SJCRH30 (cell line): ENCODE measurements at regions not wholly inside any gene's neighbourhood (a gene's known extent, or its start where the extent isn't known, plus 50 kb on each side); places are given as distances from the start of the nearest gene placed in this dataset.
"Not testable (repeated sequence)": the region's sequence is repeated elsewhere in the genome, so short reads cannot be mapped to it uniquely, and the experiment has no call there.

Experiments
- DNase-seq, 2 experiments: peaks; one replicate each; pipeline ENCODE4 v3.0.0-alpha.2; 2015 to 2020
- H3K27ac ChIP-seq: fragments of 250-450 bp; sonication (Bioruptor Pico); 2 replicates; pipeline ENCODE4 v1.5.1; 2020; ENCODE audit warnings: mild to moderate bottlenecking, moderate library complexity
- H3K27me3 ChIP-seq: fragments of 250-450 bp; sonication (Bioruptor Pico); 2 replicates; pipeline ENCODE4 v1.5.1; 2020; ENCODE audit warnings: mild to moderate bottlenecking, moderate library complexity
- H3K36me3 ChIP-seq: fragments of 250-450 bp; sonication (Bioruptor Pico); 2 replicates; pipeline ENCODE4 v1.5.1; 2020; ENCODE audit warnings: mild to moderate bottlenecking, moderate library complexity
- H3K4me1 ChIP-seq: fragments of 250-450 bp; sonication (Bioruptor Pico); 2 replicates; pipeline ENCODE4 v1.5.1; 2020; ENCODE audit warnings: mild to moderate bottlenecking, moderate library complexity
- H3K4me3 ChIP-seq: fragments of 250-450 bp; sonication (Bioruptor Pico); 2 replicates; pipeline ENCODE4 v1.5.1; 2020; ENCODE audit warnings: mild to moderate bottlenecking, moderate library complexity
- H3K9me3 ChIP-seq: fragments of 250-450 bp; sonication (Bioruptor Pico); replicated peaks from 2 replicates; pipeline ENCODE4 v1.5.1; 2020; ENCODE audit warnings: mild to moderate bottlenecking, moderate library complexity

GRCh38 chr10:35844686-35845085 lies 202.6 kb upstream of the FZD8 start:
- no peak for DNase-seq
- no peak overlapping the region for H3K4me3 ChIP-seq
- H3K27me3 ChIP-seq, result no peaks in the 10 kb centered on the region
- H3K4me1 ChIP-seq, result no peaks in the 10 kb centered on the region
- no peaks in the 10 kb centered on the region for H3K36me3 ChIP-seq
- H3K9me3 ChIP-seq, result 0 out of 2 replicates have a peak, but pooled peaks cover 5% of the 10 kb centered on the region
- H3K27ac ChIP-seq, result no peak overlapping the region

- Histone ChIP-seq H3K9me3 (0 out of 2 replicates have a peak, but pooled peaks cover 5% of the 10 kb centered on the region), H3K4me3 (no peak overlapping the region), H3K36me3 (no peaks in the 10 kb centered on the region), H3K4me1 (no peaks in the 10 kb centered on the region), H3K27me3 (no peaks in the 10 kb centered on the region), H3K27ac (no peak overlapping the region)
- no peak for DNase-seq
These were observed 201.6 kb upstream of the FZD8 start for GRCh38 chr10:35843524-35844181.

DNA sequence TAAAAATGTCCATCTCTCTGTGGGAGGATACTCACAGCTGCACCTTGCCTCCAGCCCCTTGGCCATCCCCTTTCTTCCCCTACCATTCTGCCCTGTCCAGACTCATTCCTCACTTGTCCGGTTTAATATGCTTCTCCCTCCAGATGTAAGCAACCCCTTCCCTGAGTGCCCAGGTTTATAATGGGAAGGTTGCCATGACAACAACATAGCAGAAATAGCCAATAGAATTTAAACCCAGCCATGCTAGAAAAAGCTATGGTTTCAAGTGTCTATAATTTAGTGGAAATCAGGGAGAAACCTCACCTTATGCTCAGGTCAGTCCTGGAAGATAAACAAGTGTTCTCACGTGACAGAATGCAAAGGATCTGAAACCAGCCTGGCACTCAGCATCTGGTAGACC lies 196.0 kb upstream of the FZD8 start:
- DNase-seq, result no peak
- Histone ChIP-seq H3K27ac (no peak overlapping the region), H3K9me3 (0 out of 2 replicates have a peak, but pooled peaks cover 5% of the 10 kb centered on the region), H3K36me3 (no peaks in the 10 kb centered on the region), H3K4me1 (no peaks in the 10 kb centered on the region), H3K27me3 (no peaks in the 10 kb centered on the region), H3K4me3 (no peak overlapping the region)

DNA sequence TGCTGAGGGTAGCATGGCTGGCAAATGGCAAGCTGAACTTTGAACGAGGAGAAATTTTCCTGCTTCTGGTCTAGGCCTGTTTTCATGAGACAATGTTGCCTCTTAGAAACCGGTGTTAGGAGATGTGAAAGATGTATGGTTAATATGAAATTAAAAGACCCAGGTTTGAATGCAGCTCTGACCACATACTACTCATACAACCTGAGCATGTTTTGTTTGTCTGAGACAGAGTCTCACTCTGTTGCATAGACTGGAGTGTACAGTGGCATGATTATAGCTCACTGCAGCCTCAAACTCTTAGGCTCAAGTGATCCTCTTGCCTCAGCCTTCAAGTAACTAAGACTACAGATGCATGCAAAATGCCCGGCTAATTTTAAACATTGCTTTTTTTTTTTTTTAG lies 193.4 kb upstream of the FZD8 start:
- no peaks in the 10 kb centered on the region for H3K4me1 ChIP-seq
- H3K36me3 ChIP-seq, result no peaks in the 10 kb centered on the region
- H3K27ac ChIP-seq, result no peak overlapping the region
- H3K4me3 ChIP-seq, result no peak overlapping the region
- no peaks in the 10 kb centered on the region for H3K27me3 ChIP-seq
- H3K9me3 ChIP-seq, result no peaks in the 10 kb centered on the region
- DNase-seq, result no peak

GRCh38 chr10:35834877-35835494 lies 192.9 kb upstream of the FZD8 start:
- Histone ChIP-seq H3K4me1 (no peaks in the 10 kb centered on the region), H3K27me3 (no peaks in the 10 kb centered on the region), H3K27ac (no peak overlapping the region), H3K36me3 (no peaks in the 10 kb centered on the region), H3K9me3 (no peaks in the 10 kb centered on the region), H3K4me3 (no peak overlapping the region)
- no peak for DNase-seq

DNA sequence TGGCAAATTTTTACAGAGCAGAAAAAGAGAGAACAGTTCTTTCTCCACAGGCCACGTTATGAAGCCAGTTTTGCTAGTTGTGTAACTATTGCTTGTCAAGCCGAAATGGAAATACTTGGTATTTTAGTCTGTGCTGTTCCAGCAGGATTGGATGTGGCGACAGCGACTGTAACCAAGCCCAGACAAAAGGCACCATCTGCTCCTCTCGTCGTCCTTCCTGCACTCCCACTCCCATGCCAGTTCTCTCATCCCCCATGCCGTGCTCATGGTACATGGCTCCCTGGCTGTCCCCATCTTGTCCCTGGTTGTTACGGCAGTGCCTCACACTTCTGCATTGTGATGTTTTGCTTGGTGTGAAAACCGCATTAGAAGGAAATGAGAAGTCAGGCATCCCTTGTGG lies 185.7 kb upstream of the FZD8 start:
- H3K4me1 ChIP-seq, result peaks cover 1% of the 10 kb centered on the region; the same call in 1 of the 2 replicates
- H3K27ac ChIP-seq, result no peak overlapping the region
- H3K36me3 ChIP-seq, result no peaks in the 10 kb centered on the region
- no peak overlapping the region for H3K4me3 ChIP-seq
- H3K27me3 ChIP-seq, result no peaks in the 10 kb centered on the region
- no peaks in the 10 kb centered on the region for H3K9me3 ChIP-seq
- DNase-seq, result no peak

DNA sequence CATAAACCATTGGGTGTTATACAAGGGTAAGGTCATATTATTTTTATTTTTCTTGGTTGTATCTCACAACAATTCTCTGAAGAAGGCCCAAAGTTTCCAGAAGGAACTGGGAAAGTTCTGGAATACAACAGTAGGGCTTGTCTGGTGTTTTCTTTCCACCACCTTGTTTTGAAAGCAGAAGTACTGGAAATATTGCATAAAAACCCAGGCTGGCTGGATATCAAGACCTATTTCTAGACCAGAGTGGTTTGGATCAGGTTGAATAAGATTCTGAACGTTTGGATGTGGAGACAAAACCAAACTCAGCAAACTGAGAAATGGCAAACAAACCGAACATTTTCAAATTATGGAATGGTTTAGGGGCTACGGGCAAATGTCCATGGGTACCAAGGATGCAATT lies 182.6 kb upstream of the FZD8 start:
- H3K9me3 ChIP-seq, result no peaks in the 10 kb centered on the region
- no peaks in the 10 kb centered on the region for H3K27me3 ChIP-seq
- H3K36me3 ChIP-seq, result no peaks in the 10 kb centered on the region
- H3K4me3 ChIP-seq, result no peak overlapping the region
- H3K4me1 ChIP-seq, result peaks cover 24% of the 10 kb centered on the region
- DNase-seq, result no peak
- H3K27ac ChIP-seq, result no peak overlapping the region

DNA sequence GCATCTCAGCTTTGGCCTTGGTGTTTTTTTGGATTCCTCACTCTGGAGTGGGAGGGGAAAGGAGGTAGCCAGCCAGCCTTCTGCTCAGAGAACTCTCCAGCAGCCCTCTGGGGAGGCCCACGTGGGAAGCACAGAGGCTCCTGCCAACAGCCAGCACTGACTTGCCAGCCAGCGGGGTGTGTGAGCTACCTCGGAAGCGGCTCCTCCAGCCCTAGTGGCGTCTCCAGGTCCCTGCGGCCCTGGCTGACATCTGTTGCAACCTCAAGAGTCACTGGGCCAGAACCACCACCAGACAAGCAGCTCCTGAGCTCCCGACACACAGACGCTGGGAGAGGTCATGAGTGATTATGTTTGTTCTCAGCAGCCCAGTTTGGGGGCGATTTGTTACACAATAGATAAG lies 180.2 kb upstream of the FZD8 start:
- peak; percentile 78 to 83 for DNase-seq
- H3K36me3 ChIP-seq, result no peaks in the 10 kb centered on the region
- H3K27me3 ChIP-seq, result no peaks in the 10 kb centered on the region
- peaks cover 24% of the 10 kb centered on the region for H3K4me1 ChIP-seq
- no peak overlapping the region for H3K4me3 ChIP-seq
- no peaks in the 10 kb centered on the region for H3K9me3 ChIP-seq
- H3K27ac ChIP-seq, result peak overlapping the region; percentile 11; the same call in 1 of the 2 replicates

DNA sequence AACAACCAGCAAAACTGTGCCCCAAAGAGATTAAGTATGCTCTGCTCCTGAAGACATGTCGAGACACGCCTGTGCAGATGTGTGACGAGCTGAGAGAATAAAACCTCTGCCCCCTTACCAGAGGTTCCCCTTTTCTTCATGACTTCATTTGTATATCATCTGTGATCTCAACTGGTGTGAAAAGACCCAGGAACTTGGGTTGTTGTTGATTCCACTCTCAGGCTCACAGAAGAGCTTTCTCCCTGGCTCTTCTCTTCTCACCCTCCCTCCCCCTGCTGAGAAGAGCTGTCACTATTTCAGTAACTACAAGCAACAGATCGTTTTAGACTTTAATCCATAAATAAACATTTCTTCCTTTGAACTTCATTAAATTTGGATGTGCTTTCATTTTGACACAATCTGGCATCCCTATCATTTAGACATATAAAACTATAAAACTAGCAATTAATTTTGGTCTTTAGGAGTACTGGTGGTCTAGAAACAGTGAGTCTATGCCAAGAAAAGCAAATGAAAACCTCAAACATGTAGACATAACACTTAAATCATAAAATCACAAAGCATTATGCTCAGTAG lies 179.3 kb upstream of the FZD8 start:
- Histone ChIP-seq H3K27me3 (no peaks in the 10 kb centered on the region), H3K9me3 (no peaks in the 10 kb centered on the region), H3K36me3 (no peaks in the 10 kb centered on the region), H3K4me1 (peaks cover 24% of the 10 kb centered on the region), H3K27ac (peak overlapping the region; percentile 11; the same call in 1 of the 2 replicates), H3K4me3 (no peak overlapping the region)
- peak; percentile 48 to 64 for DNase-seq

- DNase-seq, result no peak
- H3K9me3 ChIP-seq, result no peaks in the 10 kb centered on the region
- H3K36me3 ChIP-seq, result no peaks in the 10 kb centered on the region
These were observed 177.6 kb upstream of the FZD8 start for GRCh38 chr10:35819736-35820135.

DNA sequence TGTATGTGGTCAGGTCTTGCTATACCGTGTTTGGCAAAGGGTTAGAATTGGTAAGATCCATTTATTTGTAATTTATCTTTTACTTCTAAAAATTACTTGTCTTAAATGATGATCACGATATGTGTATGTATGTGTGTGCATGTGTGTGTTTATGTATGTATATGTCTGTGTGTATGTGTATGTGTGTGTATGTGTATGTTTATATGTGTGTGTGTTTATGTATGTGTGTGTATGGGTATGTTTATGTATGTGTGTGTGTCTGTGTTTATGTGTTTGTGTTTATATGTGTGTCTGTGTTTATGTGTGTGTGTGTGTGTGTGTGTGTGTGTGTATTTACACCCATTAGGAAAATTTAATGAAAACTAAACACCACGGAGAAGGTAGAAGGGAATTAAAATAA lies 176.9 kb upstream of the FZD8 start:
- no peak overlapping the region for H3K27ac ChIP-seq
- no peak overlapping the region for H3K4me3 ChIP-seq
- no peaks in the 10 kb centered on the region for H3K36me3 ChIP-seq
- H3K27me3 ChIP-seq, result no peaks in the 10 kb centered on the region
- no peak for DNase-seq
- peaks cover 24% of the 10 kb centered on the region for H3K4me1 ChIP-seq
- no peaks in the 10 kb centered on the region for H3K9me3 ChIP-seq

More at GRCh38 chr10:35819736-35820135, 177.6 kb upstream of the FZD8 start:
- Histone ChIP-seq H3K27ac (no peak overlapping the region), H3K4me3 (no peak overlapping the region), H3K4me1 (peaks cover 24% of the 10 kb centered on the region), H3K27me3 (no peaks in the 10 kb centered on the region)

DNA sequence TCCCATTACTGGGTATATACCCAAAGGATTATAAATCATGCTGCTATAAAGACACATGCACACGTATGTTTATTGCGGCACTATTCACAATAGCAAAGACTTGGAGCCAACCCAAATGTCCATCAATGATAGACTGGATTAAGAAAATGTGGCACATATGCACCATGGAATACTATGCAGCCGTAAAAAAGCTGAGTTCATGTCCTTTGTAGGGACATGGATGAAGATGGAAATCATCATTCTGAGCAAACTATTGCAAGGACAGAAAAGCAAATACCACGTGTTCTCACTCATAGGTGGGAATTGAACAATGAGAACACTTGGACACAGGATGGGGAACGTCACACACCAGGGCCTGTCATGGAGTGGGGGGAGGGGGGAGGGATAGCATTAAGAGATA lies 175.0 kb upstream of the FZD8 start:
- peaks cover 17% of the 10 kb centered on the region for H3K4me1 ChIP-seq
- not testable (repeated sequence) for H3K27ac ChIP-seq, H3K4me3 ChIP-seq, H3K9me3 ChIP-seq, H3K27me3 ChIP-seq, DNase-seq, H3K36me3 ChIP-seq

GRCh38 chr10:35813219-35813618 lies 171.1 kb upstream of the FZD8 start:
- H3K4me3 ChIP-seq, result no peak overlapping the region
- no peak overlapping the region for H3K27ac ChIP-seq
- no peaks in the 10 kb centered on the region for H3K4me1 ChIP-seq
- no peaks in the 10 kb centered on the region for H3K27me3 ChIP-seq
- no peak for DNase-seq
- no peaks in the 10 kb centered on the region for H3K36me3 ChIP-seq
- no peaks in the 10 kb centered on the region for H3K9me3 ChIP-seq

DNA sequence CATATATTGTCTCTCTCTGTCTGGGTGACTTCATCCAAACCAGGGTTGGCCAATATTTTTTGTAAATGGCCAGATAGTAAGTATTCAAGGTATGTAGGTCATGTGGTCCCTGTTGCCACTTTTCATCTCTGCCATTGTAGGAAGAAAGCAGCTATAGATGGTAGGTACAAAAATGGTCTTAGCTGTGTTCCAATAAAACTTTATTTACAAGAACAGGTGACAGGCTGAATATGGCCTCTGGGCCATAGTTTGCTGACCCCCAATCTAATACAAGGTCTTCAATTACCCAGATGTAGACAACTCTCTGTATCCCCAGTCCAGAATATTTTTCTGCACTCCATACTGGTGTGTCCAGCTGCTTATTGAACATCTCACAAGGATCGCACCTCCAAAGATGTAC lies 166.2 kb upstream of the FZD8 start:
- no peak overlapping the region for H3K27ac ChIP-seq
- H3K9me3 ChIP-seq, result no peaks in the 10 kb centered on the region
- no peaks in the 10 kb centered on the region for H3K27me3 ChIP-seq
- no peak overlapping the region for H3K4me3 ChIP-seq
- H3K4me1 ChIP-seq, result no peaks in the 10 kb centered on the region
- no peak for DNase-seq
- H3K36me3 ChIP-seq, result no peaks in the 10 kb centered on the region

- no peak for DNase-seq
- no peaks in the 10 kb centered on the region for H3K27me3 ChIP-seq
- H3K9me3 ChIP-seq, result no peaks in the 10 kb centered on the region
- H3K27ac ChIP-seq, result no peak overlapping the region
- H3K36me3 ChIP-seq, result no peaks in the 10 kb centered on the region
- H3K4me3 ChIP-seq, result no peak overlapping the region
- no peaks in the 10 kb centered on the region for H3K4me1 ChIP-seq
These were observed 160.9 kb upstream of the FZD8 start for GRCh38 chr10:35803046-35803445.
